ENCODE measurements at regions not wholly inside any gene's neighbourhood (a gene's known extent, or its start where the extent isn't known, plus 50 kb on each side); places are given as distances from the start of the nearest gene placed in this dataset.

GRCh38 chrX:117701050-117701449 is 415.6 kb downstream of the KLHL13 start:
- peaks cover 16 to 60% of the 10 kb centered on the region in 2 experiments for H3K9me3 Mint-ChIP-seq
- H3K9ac ChIP-seq (ENCODE audit: extremely low read depth, insufficient read length, low read length): no peak overlapping the region
- no peak overlapping the region for H3K4me2 ChIP-seq (ENCODE audit: insufficient read depth, insufficient read length, low read length)
- H3K79me2 ChIP-seq (ENCODE audit: insufficient read depth, low read length): no peaks in the 10 kb centered on the region
- no peak overlapping the region for H3K14ac ChIP-seq (ENCODE audit: insufficient read depth, low read length)
- no peak overlapping the region for H3K4ac ChIP-seq (ENCODE audit: low read depth, low read length)
- no peak overlapping the region for H2AK5ac ChIP-seq (ENCODE audit: insufficient read length, low read length)
- H3K23me2 ChIP-seq (ENCODE audit: insufficient read length, low read depth, low read length, poor library complexity, severe bottlenecking): no peaks in the 10 kb centered on the region
- H3K27me3 Mint-ChIP-seq (ENCODE audit: low read depth): no peaks in the 10 kb centered on the region
- H3K79me1 ChIP-seq (ENCODE audit: insufficient read depth, low read depth, low read length, poor library complexity, severe bottlenecking): no peaks in the 10 kb centered on the region
- H2BK120ac ChIP-seq (ENCODE audit: low read depth, low read length, poor library complexity, severe bottlenecking): no peak overlapping the region
- H3K4me1 ChIP-seq (ENCODE audit: insufficient read depth, low read length): no peaks in the 10 kb centered on the region
- no peak overlapping the region for H4K91ac ChIP-seq (ENCODE audit: insufficient read length, low read depth, low read length)
- H3K27ac Mint-ChIP-seq: no peak overlapping the region
- H2BK12ac ChIP-seq (ENCODE audit: insufficient read length, low read depth, low read length): no peak overlapping the region
- H4K5ac ChIP-seq (ENCODE audit: insufficient read length, low read depth, low read length): no peak overlapping the region
- no peak overlapping the region for H3K4me3 Mint-ChIP-seq
- peaks cover 8% of the 10 kb centered on the region for H3K9me3 ChIP-seq (ENCODE audit: control insufficient read depth, low read depth, low read length)
- no peak overlapping the region for H3K56ac ChIP-seq (ENCODE audit: insufficient read length, low read depth, low read length)
- H3K36me3 Mint-ChIP-seq (ENCODE audit: insufficient read depth in 1 of 3, low read depth in 3 of 3): peaks cover 0 to 2% (median 0%) of the 10 kb centered on the region in 3 experiments; a peak in 1 of 7 replicates
- no peak overlapping the region for H2BK15ac ChIP-seq (ENCODE audit: low read depth, low read length)
- H3T11ph ChIP-seq (ENCODE audit: low read length): no peak overlapping the region
- DNase-seq: no peak
- no peaks in the 10 kb centered on the region for H3K27me3 ChIP-seq (ENCODE audit: insufficient read depth, low read length)
- no peak overlapping the region for H2AFZ ChIP-seq (ENCODE audit: low read length)
- H4K20me1 ChIP-seq (ENCODE audit: control insufficient read depth, insufficient read depth, insufficient read length): no peaks in the 10 kb centered on the region
- no peak overlapping the region for H3K23ac ChIP-seq (ENCODE audit: insufficient read length, low read depth, low read length)
- H2BK20ac ChIP-seq (ENCODE audit: low read depth, low read length, poor library complexity, severe bottlenecking): no peak overlapping the region
- TF ChIP-seq, protein P1, sequence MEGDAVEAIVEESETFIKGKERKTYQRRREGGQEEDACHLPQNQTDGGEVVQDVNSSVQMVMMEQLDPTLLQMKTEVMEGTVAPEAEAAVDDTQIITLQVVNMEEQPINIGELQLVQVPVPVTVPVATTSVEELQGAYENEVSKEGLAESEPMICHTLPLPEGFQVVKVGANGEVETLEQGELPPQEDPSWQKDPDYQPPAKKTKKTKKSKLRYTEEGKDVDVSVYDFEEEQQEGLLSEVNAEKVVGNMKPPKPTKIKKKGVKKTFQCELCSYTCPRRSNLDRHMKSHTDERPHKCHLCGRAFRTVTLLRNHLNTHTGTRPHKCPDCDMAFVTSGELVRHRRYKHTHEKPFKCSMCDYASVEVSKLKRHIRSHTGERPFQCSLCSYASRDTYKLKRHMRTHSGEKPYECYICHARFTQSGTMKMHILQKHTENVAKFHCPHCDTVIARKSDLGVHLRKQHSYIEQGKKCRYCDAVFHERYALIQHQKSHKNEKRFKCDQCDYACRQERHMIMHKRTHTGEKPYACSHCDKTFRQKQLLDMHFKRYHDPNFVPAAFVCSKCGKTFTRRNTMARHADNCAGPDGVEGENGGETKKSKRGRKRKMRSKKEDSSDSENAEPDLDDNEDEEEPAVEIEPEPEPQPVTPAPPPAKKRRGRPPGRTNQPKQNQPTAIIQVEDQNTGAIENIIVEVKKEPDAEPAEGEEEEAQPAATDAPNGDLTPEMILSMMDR (conservative IDR thresholded peaks at IDR 0.05): no peak
- H3K18ac ChIP-seq (ENCODE audit: insufficient read length, low read depth, low read length): no peak overlapping the region
- no peak overlapping the region for H3K27ac ChIP-seq (ENCODE audit: insufficient read length, low read depth, low read length)
- H4K8ac ChIP-seq (replicated peaks; ENCODE audit: insufficient read length, low read depth, low read length): no peak overlapping the region
- no peak overlapping the region for H2BK5ac ChIP-seq (ENCODE audit: insufficient read length, low read length)
- H3K4me1 Mint-ChIP-seq: no peaks in the 10 kb centered on the region
